T-cell (primary cell): ENCODE measurements at regions not wholly inside any gene's neighbourhood (a gene's known extent, or its start where the extent isn't known, plus 50 kb on each side); places are given as distances from the start of the nearest gene placed in this dataset.

ENCODE experiments used
- ATAC-seq, 4 experiments: fragments of 200-7000 bp in 3 of 4; fragments of 150-1000 bp in 1 of 4; cut with Tn5 transposase; replicated peaks in 1 of 4; 1 replicate in 3 of 4; 2 replicates in 1 of 4; pipeline ENCODE4 v1.10.0; 2021; ENCODE audit warnings: moderate library complexity in 3 of 4, mild to moderate bottlenecking in 2 of 4, moderate number of reproducible peaks in 1 of 4
- CTCF ChIA-PET, 2 donors: fragments of 300-600 bp; sonication (Branson Sonifier 250); formaldehyde crosslinking; loops; one replicate each; lab custom pipeline; 2022; ENCODE audit warnings: antibody characterized with exemption in 2 of 2; lab: Charles Lee
- POLR2A ChIA-PET, 2 donors: fragments of 300-600 bp; sonication (Branson Sonifier 250); formaldehyde crosslinking; loops; one replicate each; lab custom pipeline; 2022; ENCODE audit warnings: antibody characterized with exemption in 2 of 2; lab: Charles Lee
- DNase-seq, 35 experiments: peaks; one replicate each; pipeline versions ENCODE4 v3.0.0 to v3.0.0-alpha.2; 2013 to 2023
- H3K27ac ChIP-seq: one replicate; pipeline ENCODE4 v1.5.1; 2013; ENCODE audit warnings: low read length
- H3K27me3 ChIP-seq, 2 experiments: replicated peaks in 1 of 2; 1 replicate in 1 of 2; 2 replicates in 1 of 2; pipeline versions ENCODE4 v1.6.1 to v1.7.0; 2013; ENCODE audit warnings: low read length in 1 of 2, mixed read lengths in 1 of 2; ENCODE audit not compliant: control insufficient read depth in 2 of 2, insufficient read depth in 2 of 2; ENCODE audit errors: extremely low read depth in 1 of 2
- H3K36me3 ChIP-seq, 2 donors: 1 replicate in 1 of 2; 2 replicates in 1 of 2; pipeline versions ENCODE4 v1.6.1 to v1.7.0; 2013; ENCODE audit warnings: low read length in 1 of 2; ENCODE audit not compliant: control insufficient read depth in 2 of 2, insufficient read depth in 1 of 2; ENCODE audit errors: extremely low read depth in 1 of 2
- H3K4me1 ChIP-seq, 2 experiments: 1 replicate in 1 of 2; 2 replicates in 1 of 2; pipeline versions ENCODE4 v1.6.1 to v1.7.0; 2013; ENCODE audit warnings: low read length in 2 of 2, mixed read lengths in 1 of 2; ENCODE audit not compliant: insufficient read depth in 2 of 2, control insufficient read depth in 1 of 2; ENCODE audit errors: extremely low read depth in 1 of 2
- H3K4me3 ChIP-seq, 2 donors: 1 replicate in 1 of 2; 2 replicates in 1 of 2; pipeline versions ENCODE4 v1.5.1 to v1.7.0; 2013; ENCODE audit warnings: mild to moderate bottlenecking in 2 of 2, low read length in 1 of 2, moderate library complexity in 1 of 2; ENCODE audit not compliant: control insufficient read depth in 1 of 2; ENCODE audit errors: extremely low read depth in 1 of 2
- H3K9me3 ChIP-seq: 2 replicates; pipeline ENCODE4 v1.7.0; 2013
- H3K27ac Mint-ChIP-seq, 2 donors: one replicate each; pipeline ENCODE4 v1.8.0; 2020 to 2021; ENCODE audit warnings: mild to moderate bottlenecking in 2 of 2, mixed read lengths in 2 of 2
- H3K27me3 Mint-ChIP-seq, 2 donors: one replicate each; pipeline ENCODE4 v1.8.0; 2021 to 2022; ENCODE audit warnings: mixed read lengths in 2 of 2
- H3K36me3 Mint-ChIP-seq: one replicate; pipeline ENCODE4 v1.8.0; 2021; ENCODE audit warnings: mixed read lengths
- H3K4me1 Mint-ChIP-seq, 3 donors: one replicate each; pipeline ENCODE4 v1.8.0; 2020 to 2022; ENCODE audit warnings: mixed read lengths in 3 of 3, mild to moderate bottlenecking in 1 of 3
- H3K4me3 Mint-ChIP-seq, 3 donors: one replicate each; pipeline ENCODE4 v1.8.0; 2020 to 2022; ENCODE audit warnings: mild to moderate bottlenecking in 3 of 3, mixed read lengths in 3 of 3, moderate library complexity in 3 of 3
- H3K9me3 Mint-ChIP-seq, 3 donors: one replicate each; pipeline ENCODE4 v1.8.0; 2020 to 2022; ENCODE audit warnings: mixed read lengths in 3 of 3
- WGBS: methylation state at CpG from one replicate; pipeline ENCODE4 v1.1.5; 2013; ENCODE audit warnings: missing lambda C conversion rate; ENCODE audit not compliant: insufficient coverage; 5-methylcytosine and 5-hydroxymethylcytosine counted together

GRCh38 chr20:57078116-57078515 is 188.3 kb downstream of the BMP7 start:
- H3K27ac Mint-ChIP-seq, result no peak overlapping the region
- H3K4me3 Mint-ChIP-seq, result no peak overlapping the region
- Histone ChIP-seq H3K9me3 (peaks cover 4% of the 10 kb centered on the region), H3K36me3 (no peaks in the 10 kb centered on the region), H3K4me1 (no peaks in the 10 kb centered on the region), H3K27me3 (peaks cover 0 to 26% of the 10 kb centered on the region in 2 experiments), H3K4me3 (no peak overlapping the region), H3K27ac (no peak overlapping the region)
- no peaks in the 10 kb centered on the region for H3K36me3 Mint-ChIP-seq
- WGBS, result no CpG with 5 or more reads among the region's 1 CpG
- ChIA-PET POLR2A (no interaction called here), CTCF (no interaction called here)
- no peaks in the 10 kb centered on the region for H3K4me1 Mint-ChIP-seq
- peaks cover 12 to 14% of the 10 kb centered on the region in 2 donors for H3K27me3 Mint-ChIP-seq
- ATAC-seq (no peak), DNase-seq (no peak)
- H3K9me3 Mint-ChIP-seq, result peaks cover 7 to 30% (median 22%) of the 10 kb centered on the region in 3 donors

GRCh38 chr20:57079031-57080005 is 187.1 kb downstream of the BMP7 start:
- no peak overlapping the region for H3K4me3 Mint-ChIP-seq
- H3K4me1 Mint-ChIP-seq, result no peaks in the 10 kb centered on the region
- no peaks in the 10 kb centered on the region for H3K36me3 ChIP-seq
- H3K4me1 ChIP-seq, result no peaks in the 10 kb centered on the region
- ATAC-seq, result no peak
- peaks cover 4% of the 10 kb centered on the region for H3K9me3 ChIP-seq
- peaks cover 12 to 14% of the 10 kb centered on the region in 2 donors for H3K27me3 Mint-ChIP-seq
- H3K4me3 ChIP-seq, result no peak overlapping the region
- H3K36me3 Mint-ChIP-seq, result no peaks in the 10 kb centered on the region
- peaks cover 8 to 30% (median 22%) of the 10 kb centered on the region in 3 donors for H3K9me3 Mint-ChIP-seq
- H3K27ac Mint-ChIP-seq, result no peak overlapping the region
- DNase-seq, result no peak
- H3K27me3 ChIP-seq, result peaks cover 0 to 23% of the 10 kb centered on the region in 2 experiments
- ChIA-PET POLR2A (no interaction called here), CTCF (no interaction called here)
- H3K27ac ChIP-seq, result no peak overlapping the region
- no CpG with 5 or more reads among the region's 2 CpGs for WGBS

DNA sequence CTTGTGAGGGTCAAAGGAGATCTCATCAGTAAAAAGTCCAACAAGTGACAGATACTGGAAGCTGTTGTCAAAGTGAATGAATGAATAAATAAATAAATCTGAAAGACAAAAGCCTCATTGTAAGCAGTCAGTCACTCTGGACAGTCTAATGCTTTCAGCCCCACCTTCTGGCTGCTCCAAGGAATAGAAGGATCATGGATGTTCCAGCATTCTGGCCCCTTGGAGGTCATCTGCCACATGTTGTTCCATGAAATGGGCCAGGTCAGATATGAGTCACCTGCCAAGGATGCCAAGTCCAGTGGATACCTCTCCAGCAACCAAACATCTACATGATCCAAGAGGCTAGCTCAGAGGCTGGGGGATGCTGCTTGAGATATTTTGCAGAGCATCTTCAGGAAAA is 185.6 kb downstream of the BMP7 start:
- Mint-ChIP-seq H3K4me1 (no peaks in the 10 kb centered on the region), H3K9me3 (peaks cover 8 to 26% (median 22%) of the 10 kb centered on the region in 3 donors), H3K27me3 (peaks cover 8 to 12% of the 10 kb centered on the region in 2 donors), H3K36me3 (no peaks in the 10 kb centered on the region), H3K27ac (no peak overlapping the region), H3K4me3 (no peak overlapping the region)
- DNase-seq (no peak), ATAC-seq (no peak)
- Histone ChIP-seq H3K9me3 (peaks cover 4% of the 10 kb centered on the region), H3K27me3 (peaks cover 0 to 30% of the 10 kb centered on the region in 2 experiments), H3K36me3 (no peaks in the 10 kb centered on the region), H3K4me1 (no peaks in the 10 kb centered on the region), H3K27ac (no peak overlapping the region), H3K4me3 (no peak overlapping the region)
- CTCF ChIA-PET, result no interaction called here
- POLR2A ChIA-PET, result no interaction called here

- H3K4me1 ChIP-seq, result no peaks in the 10 kb centered on the region
- ChIA-PET CTCF (no interaction called here), POLR2A (no interaction called here)
- H3K4me3 ChIP-seq, result no peak overlapping the region
- WGBS, result 71% methylated on average over 9 of the region's 13 CpGs
- H3K36me3 ChIP-seq, result no peaks in the 10 kb centered on the region
- H3K27ac Mint-ChIP-seq, result no peak overlapping the region
- no peak for DNase-seq
- H3K9me3 Mint-ChIP-seq, result peaks cover 8 to 21% (median 18%) of the 10 kb centered on the region in 3 donors
- H3K9me3 ChIP-seq, result peaks cover 4% of the 10 kb centered on the region
- ATAC-seq, result no peak
- H3K27ac ChIP-seq, result no peak overlapping the region
- no peaks in the 10 kb centered on the region for H3K36me3 Mint-ChIP-seq
- H3K27me3 Mint-ChIP-seq, result peaks cover 8 to 23% of the 10 kb centered on the region in 2 donors
- no peak overlapping the region for H3K4me3 Mint-ChIP-seq
- peaks cover 0 to 44% of the 10 kb centered on the region in 2 experiments for H3K27me3 ChIP-seq
- H3K4me1 Mint-ChIP-seq, result no peaks in the 10 kb centered on the region
These were observed 184.0 kb downstream of the BMP7 start for GRCh38 chr20:57082357-57082945.

- peaks cover 0 to 49% of the 10 kb centered on the region in 2 experiments for H3K27me3 ChIP-seq
- H3K4me1 ChIP-seq, result no peaks in the 10 kb centered on the region
- DNase-seq (no peak), ATAC-seq (no peak)
- H3K27ac ChIP-seq, result no peak overlapping the region
- no peaks in the 10 kb centered on the region for H3K36me3 ChIP-seq
- Mint-ChIP-seq H3K9me3 (peaks cover 8 to 16% (median 16%) of the 10 kb centered on the region in 3 donors), H3K27ac (no peak overlapping the region), H3K36me3 (no peaks in the 10 kb centered on the region), H3K27me3 (peaks cover 14 to 28% of the 10 kb centered on the region in 2 donors), H3K4me3 (no peak overlapping the region), H3K4me1 (no peaks in the 10 kb centered on the region)
- ChIA-PET POLR2A (no interaction called here), CTCF (no interaction called here)
- 71% methylated on average over 8 of the region's 9 CpGs for WGBS
- H3K4me3 ChIP-seq, result no peak overlapping the region
- H3K9me3 ChIP-seq, result peaks cover 4% of the 10 kb centered on the region
These were observed 183.4 kb downstream of the BMP7 start for GRCh38 chr20:57083072-57083471.

DNA sequence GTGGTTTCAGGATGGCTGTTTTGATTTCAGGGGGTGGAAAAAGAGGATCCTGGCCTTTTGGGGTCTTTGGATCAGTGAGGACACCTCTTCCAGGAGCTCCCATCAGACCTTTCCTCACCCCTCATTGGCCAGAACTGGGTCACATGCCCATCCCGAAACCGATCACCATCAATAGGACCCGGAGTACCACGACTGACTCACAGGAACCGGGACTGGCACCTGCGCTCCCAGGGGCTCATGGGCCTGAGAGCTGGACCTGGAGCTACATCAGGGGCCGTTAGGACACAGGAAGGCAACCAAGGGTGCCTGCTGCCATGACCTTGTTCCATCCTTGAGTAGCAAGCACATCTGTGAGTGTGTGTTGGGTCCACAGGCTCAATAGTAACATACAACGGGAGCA is 180.4 kb downstream of the BMP7 start:
- no peak overlapping the region for H3K27ac ChIP-seq
- peaks cover 0 to 9% of the 10 kb centered on the region in 2 experiments for H3K4me1 ChIP-seq
- no peak for ATAC-seq
- Mint-ChIP-seq H3K9me3 (peaks cover 0 to 4% (median 0%) of the 10 kb centered on the region in 3 donors), H3K4me1 (peaks cover 0 to 2% (median under 1%) of the 10 kb centered on the region in 3 donors), H3K27me3 (peaks cover 14 to 28% of the 10 kb centered on the region in 2 donors), H3K4me3 (no peak overlapping the region), H3K36me3 (no peaks in the 10 kb centered on the region), H3K27ac (no peak overlapping the region)
- no peak overlapping the region for H3K4me3 ChIP-seq
- WGBS, result 77% methylated on average over 8 of the region's 8 CpGs
- DNase-seq, result no peak
- ChIA-PET POLR2A (no interaction called here), CTCF (no interaction called here)
- no peaks in the 10 kb centered on the region for H3K9me3 ChIP-seq
- H3K36me3 ChIP-seq, result no peaks in the 10 kb centered on the region
- H3K27me3 ChIP-seq, result peaks cover 0 to 49% of the 10 kb centered on the region in 2 experiments
